BE2C (cell line): ENCODE measurements at regions not wholly inside any gene's neighbourhood (a gene's known extent, or its start where the extent isn't known, plus 50 kb on each side); places are given as distances from the start of the nearest gene placed in this dataset.
A peak's percentile ranks its signal among the peaks of the same experiment; 100 is the strongest.

Experiments
- DNase-seq: peaks from one replicate; pipeline ENCODE4 v3.0.0-alpha.2; 2020
- H3K27me3 ChIP-seq: fragments of 250-450 bp; sonication (Bioruptor Pico); 2 replicates; pipeline ENCODE4 v1.5.1; 2020; ENCODE audit warnings: mild to moderate bottlenecking
- H3K36me3 ChIP-seq: fragments of 250-450 bp; sonication (Bioruptor Pico); 2 replicates; pipeline ENCODE4 v1.5.1; 2020; ENCODE audit warnings: mild to moderate bottlenecking
- H3K4me1 ChIP-seq: fragments of 250-450 bp; sonication (Bioruptor Pico); 2 replicates; pipeline ENCODE4 v1.5.1; 2020
- H3K4me3 ChIP-seq: 2 replicates; pipeline ENCODE4 v1.5.1; 2011; ENCODE audit warnings: low read depth, low read length
- H3K9me3 ChIP-seq: fragments of 250-450 bp; sonication (Bioruptor Pico); 2 replicates; pipeline ENCODE4 v1.5.1; 2020
- CTCF ChIP-seq: IDR thresholded peaks from 2 replicates; pipeline ENCODE4 v1.5.1; 2012; ENCODE audit warnings: mild to moderate bottlenecking, low read depth, low read length

- no peak for DNase-seq
- no peak for TF ChIP-seq CTCF
- no peak overlapping the region for H3K4me3 ChIP-seq
- H3K36me3 ChIP-seq: no peaks in the 10 kb centered on the region
- no peaks in the 10 kb centered on the region for H3K4me1 ChIP-seq
- no peaks in the 10 kb centered on the region for H3K9me3 ChIP-seq
- H3K27me3 ChIP-seq: no peaks in the 10 kb centered on the region
Measured at GRCh38 chr12:102551186-102551585, 70.8 kb upstream of the IGF1 start.

GRCh38 chr12:102549691-102550090 lies 69.3 kb upstream of the IGF1 start:
- no peaks in the 10 kb centered on the region for H3K27me3 ChIP-seq
- no peaks in the 10 kb centered on the region for H3K9me3 ChIP-seq
- no peak overlapping the region for H3K4me3 ChIP-seq
- no peaks in the 10 kb centered on the region for H3K4me1 ChIP-seq
- no peak for TF ChIP-seq CTCF
- no peak for DNase-seq
- no peaks in the 10 kb centered on the region for H3K36me3 ChIP-seq

- Histone ChIP-seq H3K27me3 (no peaks in the 10 kb centered on the region), H3K36me3 (no peaks in the 10 kb centered on the region), H3K9me3 (no peaks in the 10 kb centered on the region), H3K4me3 (no peak overlapping the region), H3K4me1 (no peaks in the 10 kb centered on the region)
- no peak for DNase-seq
- no peak for TF ChIP-seq CTCF
Measured at GRCh38 chr12:102548543-102548942, 68.2 kb upstream of the IGF1 start.

GRCh38 chr12:102543494-102544485 lies 63.4 kb upstream of the IGF1 start:
- Histone ChIP-seq H3K4me3 (no peak overlapping the region), H3K36me3 (no peaks in the 10 kb centered on the region), H3K27me3 (no peaks in the 10 kb centered on the region), H3K9me3 (no peaks in the 10 kb centered on the region), H3K4me1 (no peaks in the 10 kb centered on the region)
- no peak for DNase-seq
- TF ChIP-seq CTCF: peak; percentile 26; the same call in 1 of the 2 replicates

GRCh38 chr12:102542816-102543440 lies 62.6 kb upstream of the IGF1 start:
- Histone ChIP-seq H3K4me1 (no peaks in the 10 kb centered on the region), H3K27me3 (no peaks in the 10 kb centered on the region), H3K4me3 (no peak overlapping the region), H3K9me3 (no peaks in the 10 kb centered on the region), H3K36me3 (no peaks in the 10 kb centered on the region)
- no peak for TF ChIP-seq CTCF
- no peak for DNase-seq

- Histone ChIP-seq H3K4me3 (no peak overlapping the region), H3K4me1 (no peaks in the 10 kb centered on the region), H3K9me3 (no peaks in the 10 kb centered on the region), H3K27me3 (no peaks in the 10 kb centered on the region; the same call in 1 of the 2 replicates), H3K36me3 (no peaks in the 10 kb centered on the region)
- TF ChIP-seq CTCF: no peak
- no peak for DNase-seq
Measured at GRCh38 chr12:102540815-102541385, 60.5 kb upstream of the IGF1 start.
